ENCODE measurements at regions not wholly inside any gene's neighbourhood (a gene's known extent, or its start where the extent isn't known, plus 50 kb on each side); places are given as distances from the start of the nearest gene placed in this dataset.

- no peak overlapping the region for H3K4me3 ChIP-seq (replicated peaks in 1 of 2; ENCODE audit: low read depth in 2 of 2, low read length in 2 of 2)
- TF ChIP-seq, protein P1, sequence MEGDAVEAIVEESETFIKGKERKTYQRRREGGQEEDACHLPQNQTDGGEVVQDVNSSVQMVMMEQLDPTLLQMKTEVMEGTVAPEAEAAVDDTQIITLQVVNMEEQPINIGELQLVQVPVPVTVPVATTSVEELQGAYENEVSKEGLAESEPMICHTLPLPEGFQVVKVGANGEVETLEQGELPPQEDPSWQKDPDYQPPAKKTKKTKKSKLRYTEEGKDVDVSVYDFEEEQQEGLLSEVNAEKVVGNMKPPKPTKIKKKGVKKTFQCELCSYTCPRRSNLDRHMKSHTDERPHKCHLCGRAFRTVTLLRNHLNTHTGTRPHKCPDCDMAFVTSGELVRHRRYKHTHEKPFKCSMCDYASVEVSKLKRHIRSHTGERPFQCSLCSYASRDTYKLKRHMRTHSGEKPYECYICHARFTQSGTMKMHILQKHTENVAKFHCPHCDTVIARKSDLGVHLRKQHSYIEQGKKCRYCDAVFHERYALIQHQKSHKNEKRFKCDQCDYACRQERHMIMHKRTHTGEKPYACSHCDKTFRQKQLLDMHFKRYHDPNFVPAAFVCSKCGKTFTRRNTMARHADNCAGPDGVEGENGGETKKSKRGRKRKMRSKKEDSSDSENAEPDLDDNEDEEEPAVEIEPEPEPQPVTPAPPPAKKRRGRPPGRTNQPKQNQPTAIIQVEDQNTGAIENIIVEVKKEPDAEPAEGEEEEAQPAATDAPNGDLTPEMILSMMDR (IDR thresholded peaks at IDR 0.05; ENCODE audit: low read depth, low read length): no peak
- DNase-seq (ENCODE audit: low read depth in 2 of 2): no peak
Measured at GRCh38 chr18:46322941-46323340, 218.8 kb downstream of the HAUS1 start.

DNA sequence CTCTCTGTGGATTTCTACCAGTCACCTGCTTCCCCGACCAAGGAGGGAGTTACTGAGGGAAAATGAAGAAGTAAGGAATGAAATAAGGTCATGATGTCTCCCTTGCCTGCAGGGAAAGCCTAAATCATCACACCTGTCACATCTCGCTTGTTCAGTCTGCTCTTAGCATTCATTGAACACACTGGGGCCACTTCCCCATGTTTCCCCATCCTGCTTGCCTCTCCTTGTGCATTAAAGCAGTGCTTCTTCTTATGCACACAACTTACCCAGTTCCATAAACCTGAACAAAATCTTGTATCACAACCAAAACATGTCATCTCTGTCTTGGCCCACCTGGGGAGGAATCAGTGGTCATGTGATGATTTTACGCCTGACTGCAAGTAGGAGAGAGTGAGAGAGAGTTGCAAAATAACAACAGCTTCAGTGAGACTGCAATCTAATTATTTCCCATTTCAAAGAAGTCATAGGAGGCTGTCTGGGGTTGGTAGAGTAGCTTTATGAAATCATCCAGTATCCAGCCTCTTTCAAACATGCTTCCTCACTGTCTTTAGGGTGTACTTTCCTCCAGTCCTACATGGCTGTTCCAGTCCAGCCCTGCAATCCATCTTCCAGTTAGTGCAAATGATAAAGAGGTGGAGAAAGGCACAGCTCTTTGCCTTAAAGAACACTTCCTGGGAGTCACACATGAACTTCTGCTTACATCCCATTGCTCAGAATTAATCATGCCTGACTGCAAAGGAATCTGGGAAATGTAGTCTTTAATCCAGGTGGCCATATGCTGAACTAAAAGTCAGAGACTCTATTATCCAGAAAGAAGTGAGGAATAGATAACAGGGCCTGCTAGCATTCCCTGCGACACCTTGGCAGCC is 220.1 kb downstream of the HAUS1 start:
- H3K4me3 ChIP-seq (replicated peaks in 1 of 2; ENCODE audit: low read depth in 2 of 2, low read length in 2 of 2): no peak overlapping the region
- TF ChIP-seq, protein P1 (IDR thresholded peaks at IDR 0.05; ENCODE audit: low read depth, low read length): no peak
- DNase-seq (ENCODE audit: low read depth in 2 of 2): peak; percentile 72 to 77

DNA sequence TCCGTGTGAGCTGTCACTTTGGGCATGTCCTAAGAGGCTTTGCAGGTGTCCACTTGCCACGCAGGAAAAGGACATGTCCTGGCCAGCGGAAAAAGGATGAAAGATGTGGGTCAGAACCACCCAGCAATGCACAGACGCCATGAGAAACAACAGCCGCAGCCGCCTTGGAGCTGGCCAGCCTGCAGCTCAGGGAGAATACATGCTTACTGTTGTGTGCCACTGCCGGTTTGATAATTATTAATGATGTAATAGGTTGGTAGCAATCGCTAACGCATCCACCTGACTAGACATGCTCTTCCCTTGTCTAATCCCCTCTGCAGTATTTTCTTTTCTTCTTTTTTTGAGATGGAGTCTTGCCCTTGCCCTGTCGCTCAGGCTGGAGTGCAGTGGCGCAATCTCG is 221.7 kb downstream of the HAUS1 start:
- no peak for DNase-seq (ENCODE audit: low read depth in 2 of 2)
- no peak overlapping the region for H3K4me3 ChIP-seq (replicated peaks in 1 of 2; ENCODE audit: low read depth in 2 of 2, low read length in 2 of 2)
- TF ChIP-seq, protein P1 (IDR thresholded peaks at IDR 0.05; ENCODE audit: low read depth, low read length): no peak

GRCh38 chr18:46329736-46330246 is 225.6 kb downstream of the HAUS1 start:
- DNase-seq (ENCODE audit: low read depth in 2 of 2): no peak
- TF ChIP-seq, protein P1 (IDR thresholded peaks at IDR 0.05; ENCODE audit: low read depth, low read length): no peak
- H3K4me3 ChIP-seq (replicated peaks in 1 of 2; ENCODE audit: low read depth in 2 of 2, low read length in 2 of 2): no peak overlapping the region

- no peak for DNase-seq (ENCODE audit: low read depth in 2 of 2)
- TF ChIP-seq, protein P1 (IDR thresholded peaks at IDR 0.05; ENCODE audit: low read depth, low read length): no peak
- H3K4me3 ChIP-seq (replicated peaks in 1 of 2; ENCODE audit: low read depth in 2 of 2, low read length in 2 of 2): no peak overlapping the region
Measured at GRCh38 chr18:46331316-46331715, 227.1 kb downstream of the HAUS1 start.

- TF ChIP-seq, protein P1 (IDR thresholded peaks at IDR 0.05; ENCODE audit: low read depth, low read length): no peak
- H3K4me3 ChIP-seq (replicated peaks in 1 of 2; ENCODE audit: low read depth in 2 of 2, low read length in 2 of 2): no peak overlapping the region
- no peak for DNase-seq (ENCODE audit: low read depth in 2 of 2)
Measured at GRCh38 chr18:46332286-46332801, 228.2 kb downstream of the HAUS1 start.
